IMR-90 (cell line): ENCODE measurements at regions not wholly inside any gene's neighbourhood (a gene's known extent, or its start where the extent isn't known, plus 50 kb on each side); places are given as distances from the start of the nearest gene placed in this dataset.

ENCODE experiments used
- BHLHE40 ChIP-seq: fragments of 150-350 bp; IDR thresholded peaks from 2 replicates; pipeline ENCODE4 v1.6.1; 2016; ENCODE audit warnings: mild to moderate bottlenecking, low read depth, low read length
- FOS ChIP-seq: fragments of 150-350 bp; IDR thresholded peaks from 2 replicates; pipeline ENCODE4 v1.6.1; 2016; ENCODE audit warnings: low read depth, low read length
- POLR2A ChIP-seq: IDR thresholded peaks from 2 replicates; pipeline ENCODE4 v1.6.1; 2012; ENCODE audit warnings: mild to moderate bottlenecking, low read depth, low read length
- RAD21 ChIP-seq: IDR thresholded peaks from 2 replicates; pipeline ENCODE4 v1.6.1; 2012; ENCODE audit warnings: low read length, improper control_type of control experiment
- TF ChIP-seq, protein P1 (sequence below): conservative IDR thresholded peaks from 2 replicates; pipeline ENCODE4 v1.5.1; 2012; ENCODE audit warnings: mild to moderate bottlenecking, low read depth, low read length, improper control_type of control experiment

DNA sequence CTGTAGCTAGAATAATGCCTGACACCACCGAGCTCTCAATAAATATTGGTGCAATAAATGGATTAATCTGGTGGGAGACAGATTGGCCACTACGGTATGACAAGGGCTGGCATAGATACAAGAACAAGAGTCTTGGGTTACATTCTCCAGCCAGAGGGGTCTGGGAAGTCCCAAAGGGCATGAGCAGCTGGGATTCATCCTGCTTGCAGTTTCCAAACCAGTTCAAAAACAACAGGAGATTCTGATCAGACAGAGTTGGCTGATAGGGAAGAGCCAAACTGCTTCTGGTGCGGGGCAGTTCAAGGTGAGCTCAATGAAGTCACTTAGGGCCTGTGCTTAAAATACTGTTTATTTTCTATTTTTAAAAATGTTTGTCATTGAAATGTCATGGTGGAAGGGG lies 266.9 kb downstream of the TNS1 start:
- TF ChIP-seq, protein P1, sequence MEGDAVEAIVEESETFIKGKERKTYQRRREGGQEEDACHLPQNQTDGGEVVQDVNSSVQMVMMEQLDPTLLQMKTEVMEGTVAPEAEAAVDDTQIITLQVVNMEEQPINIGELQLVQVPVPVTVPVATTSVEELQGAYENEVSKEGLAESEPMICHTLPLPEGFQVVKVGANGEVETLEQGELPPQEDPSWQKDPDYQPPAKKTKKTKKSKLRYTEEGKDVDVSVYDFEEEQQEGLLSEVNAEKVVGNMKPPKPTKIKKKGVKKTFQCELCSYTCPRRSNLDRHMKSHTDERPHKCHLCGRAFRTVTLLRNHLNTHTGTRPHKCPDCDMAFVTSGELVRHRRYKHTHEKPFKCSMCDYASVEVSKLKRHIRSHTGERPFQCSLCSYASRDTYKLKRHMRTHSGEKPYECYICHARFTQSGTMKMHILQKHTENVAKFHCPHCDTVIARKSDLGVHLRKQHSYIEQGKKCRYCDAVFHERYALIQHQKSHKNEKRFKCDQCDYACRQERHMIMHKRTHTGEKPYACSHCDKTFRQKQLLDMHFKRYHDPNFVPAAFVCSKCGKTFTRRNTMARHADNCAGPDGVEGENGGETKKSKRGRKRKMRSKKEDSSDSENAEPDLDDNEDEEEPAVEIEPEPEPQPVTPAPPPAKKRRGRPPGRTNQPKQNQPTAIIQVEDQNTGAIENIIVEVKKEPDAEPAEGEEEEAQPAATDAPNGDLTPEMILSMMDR = no peak
- TF ChIP-seq BHLHE40 = no peak
- TF ChIP-seq POLR2A = no peak
- TF ChIP-seq FOS = no peak
- TF ChIP-seq RAD21 = no peak
